ENCODE measurements at regions not wholly inside any gene's neighbourhood (a gene's known extent, or its start where the extent isn't known, plus 50 kb on each side); places are given as distances from the start of the nearest gene placed in this dataset.

DNA sequence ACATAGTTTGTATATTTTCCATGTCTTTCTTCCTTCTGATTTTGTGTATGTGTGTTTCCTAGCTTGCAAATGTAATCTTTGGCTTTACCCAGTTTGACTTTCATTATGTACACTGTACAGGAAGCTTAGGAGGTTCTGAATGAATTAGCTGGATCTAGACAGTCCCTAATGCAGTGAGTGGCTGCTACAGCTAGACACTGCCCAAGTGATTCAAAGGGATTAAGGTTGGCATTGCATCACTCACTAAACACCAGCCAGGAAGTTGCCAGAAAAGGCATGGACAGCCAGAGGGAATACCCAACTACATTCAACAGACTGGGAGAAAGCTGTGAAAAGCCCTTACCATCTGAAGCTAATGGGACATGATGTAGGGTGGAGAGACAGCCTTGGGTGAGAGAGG, 316.0 kb upstream of the MEX3C start:
- in situ Hi-C loops (cut with MboI; ENCODE audit: low sequenced_read_pairs) = no loop called here
- H3K4me1 ChIP-seq = no peaks in the 10 kb centered on the region
- no peak for DNase-seq (ENCODE audit: low spot score in 2 of 2)

DNA sequence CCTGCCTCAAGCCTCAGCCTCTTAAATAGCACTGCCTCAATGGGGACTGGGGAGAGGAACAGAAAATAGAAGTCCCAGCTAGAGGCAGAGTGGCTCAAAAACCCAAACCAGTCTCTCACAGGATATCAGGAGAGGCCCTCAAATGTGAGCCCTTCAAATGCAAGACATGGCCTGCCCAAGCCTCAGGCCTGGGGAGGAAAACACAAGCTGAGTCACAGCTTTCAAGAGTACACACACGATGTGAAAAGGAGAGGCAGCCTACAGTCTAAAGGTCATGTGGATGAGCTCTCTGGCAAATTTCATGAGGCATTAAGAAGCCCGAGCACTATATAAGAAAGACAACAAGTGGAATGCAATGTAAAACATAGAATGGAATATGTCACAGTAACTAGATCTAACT, 316.6 kb upstream of the MEX3C start:
- no peaks in the 10 kb centered on the region for H3K9me3 ChIP-seq
- H3K4me3 ChIP-seq = no peak overlapping the region
- H3K27me3 ChIP-seq (ENCODE audit: low read depth) = no peaks in the 10 kb centered on the region
- H3K4me1 ChIP-seq = no peaks in the 10 kb centered on the region
- H3K36me3 ChIP-seq (replicated peaks) = no peaks in the 10 kb centered on the region
- in situ Hi-C loops (cut with MboI; ENCODE audit: low sequenced_read_pairs) = no loop called here
- no peak for DNase-seq (ENCODE audit: low spot score in 2 of 2)

More for the DNA sequence above, 316.0 kb upstream of the MEX3C start:
- no peak overlapping the region for H3K4me3 ChIP-seq
- no peaks in the 10 kb centered on the region for H3K27me3 ChIP-seq (ENCODE audit: low read depth)
- H3K36me3 ChIP-seq (replicated peaks) = no peaks in the 10 kb centered on the region
- H3K9me3 ChIP-seq = no peaks in the 10 kb centered on the region

- no peaks in the 10 kb centered on the region for H3K4me1 ChIP-seq
- no peak for DNase-seq (ENCODE audit: low spot score in 2 of 2)
- in situ Hi-C loops (cut with MboI; ENCODE audit: low sequenced_read_pairs) = no loop called here
- no peak overlapping the region for H3K4me3 ChIP-seq
- H3K27me3 ChIP-seq (ENCODE audit: low read depth) = no peaks in the 10 kb centered on the region
- no peaks in the 10 kb centered on the region for H3K36me3 ChIP-seq (replicated peaks)
- no peaks in the 10 kb centered on the region for H3K9me3 ChIP-seq
These were observed 319.1 kb upstream of the MEX3C start for GRCh38 chr18:51516478-51517038.

- in situ Hi-C loops (cut with MboI; ENCODE audit: low sequenced_read_pairs) = no loop called here
- no peak for DNase-seq (ENCODE audit: low spot score in 2 of 2)
These were observed 322.1 kb upstream of the MEX3C start for GRCh38 chr18:51519571-51519970.

GRCh38 chr18:51520676-51521180, 323.2 kb upstream of the MEX3C start:
- Histone ChIP-seq H3K4me1 (no peaks in the 10 kb centered on the region), H3K36me3 (replicated peaks) (no peaks in the 10 kb centered on the region), H3K4me3 (no peak overlapping the region), H3K27me3 (ENCODE audit: low read depth) (no peaks in the 10 kb centered on the region), H3K9me3 (no peaks in the 10 kb centered on the region)
- no peak for DNase-seq (ENCODE audit: low spot score in 2 of 2)
- in situ Hi-C loops (cut with MboI; ENCODE audit: low sequenced_read_pairs) = no loop called here

More at GRCh38 chr18:51519571-51519970, 322.1 kb upstream of the MEX3C start:
- no peaks in the 10 kb centered on the region for H3K9me3 ChIP-seq
- H3K27me3 ChIP-seq (ENCODE audit: low read depth) = no peaks in the 10 kb centered on the region
- no peaks in the 10 kb centered on the region for H3K36me3 ChIP-seq (replicated peaks)
- H3K4me3 ChIP-seq = no peak overlapping the region
- no peaks in the 10 kb centered on the region for H3K4me1 ChIP-seq

DNA sequence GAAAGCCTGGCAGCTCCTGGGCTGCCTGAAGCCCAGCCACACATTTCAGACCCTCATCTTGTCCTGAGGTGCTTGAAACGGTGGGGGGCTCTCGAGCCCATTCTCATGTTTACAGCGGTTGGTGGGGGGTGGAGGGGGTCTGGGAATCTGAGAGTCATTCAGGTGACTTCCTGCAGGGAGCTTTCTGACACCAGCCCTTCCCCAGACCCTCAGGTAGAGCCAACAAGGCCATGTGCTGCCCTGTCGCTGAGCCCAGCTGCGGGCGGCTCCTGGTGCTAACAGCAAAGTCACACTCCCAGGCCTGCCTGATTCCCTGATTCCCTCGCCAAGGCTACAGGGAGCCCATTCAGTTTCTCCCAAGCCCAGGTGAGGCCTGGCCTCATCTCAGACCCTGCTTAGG, 324.9 kb upstream of the MEX3C start:
- in situ Hi-C loops (cut with MboI; ENCODE audit: low sequenced_read_pairs) = no loop called here
- no peaks in the 10 kb centered on the region for H3K27me3 ChIP-seq (ENCODE audit: low read depth)
- H3K36me3 ChIP-seq (replicated peaks) = no peaks in the 10 kb centered on the region
- DNase-seq (ENCODE audit: low spot score in 2 of 2) = no peak
- H3K4me1 ChIP-seq = no peaks in the 10 kb centered on the region
- H3K4me3 ChIP-seq = no peak overlapping the region
- no peaks in the 10 kb centered on the region for H3K9me3 ChIP-seq

DNA sequence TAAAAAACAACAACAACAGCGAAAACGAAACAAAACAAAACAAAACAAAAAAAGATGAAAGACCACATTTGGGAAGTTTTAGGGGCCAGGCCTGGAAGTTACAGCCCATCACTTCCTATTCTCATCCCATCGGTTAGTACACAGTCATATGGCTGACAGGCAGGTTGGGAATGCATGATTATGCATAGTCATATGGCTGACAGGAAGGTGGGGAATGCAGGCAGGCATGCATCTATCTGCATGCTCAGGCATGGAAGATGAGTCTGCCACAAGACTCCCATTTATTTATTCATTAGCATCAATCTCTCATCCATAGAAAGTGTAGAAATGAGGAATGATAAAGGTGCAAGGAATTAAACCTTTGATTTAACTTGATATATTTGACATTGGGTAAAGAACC, 325.3 kb upstream of the MEX3C start:
- no peak overlapping the region for H3K4me3 ChIP-seq

DNA sequence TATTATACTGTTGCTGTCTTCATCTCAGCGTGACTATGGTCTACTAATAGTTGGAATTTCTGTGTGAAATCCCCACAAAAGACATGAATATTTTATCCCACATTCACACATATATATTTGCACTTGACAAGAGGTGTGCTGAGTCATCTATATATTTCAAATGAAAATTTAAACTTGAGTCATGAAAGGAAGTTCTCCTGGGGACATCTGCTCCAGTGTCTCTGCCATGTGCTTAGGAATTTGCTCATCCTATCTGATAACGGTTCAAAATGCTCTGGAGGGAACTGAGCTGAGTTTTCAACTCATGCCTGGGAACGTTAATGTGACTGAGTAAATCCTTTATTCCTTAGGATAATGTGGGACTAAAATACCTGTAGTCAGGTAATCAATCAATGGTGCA, 326.2 kb upstream of the MEX3C start:
- H3K4me3 ChIP-seq = no peak overlapping the region
- in situ Hi-C loops (cut with MboI; ENCODE audit: low sequenced_read_pairs) = no loop called here

More for the DNA sequence above, 325.3 kb upstream of the MEX3C start:
- Histone ChIP-seq H3K27me3 (ENCODE audit: low read depth) (no peaks in the 10 kb centered on the region), H3K4me1 (no peaks in the 10 kb centered on the region), H3K36me3 (replicated peaks) (no peaks in the 10 kb centered on the region), H3K9me3 (no peaks in the 10 kb centered on the region)
- no peak for DNase-seq (ENCODE audit: low spot score in 2 of 2)
- in situ Hi-C loops (cut with MboI; ENCODE audit: low sequenced_read_pairs) = no loop called here

GRCh38 chr18:51525453-51526225, 328.2 kb upstream of the MEX3C start:
- Histone ChIP-seq H3K4me3 (no peak overlapping the region), H3K9me3 (no peaks in the 10 kb centered on the region), H3K4me1 (no peaks in the 10 kb centered on the region), H3K36me3 (replicated peaks) (no peaks in the 10 kb centered on the region), H3K27me3 (ENCODE audit: low read depth) (no peaks in the 10 kb centered on the region)
- in situ Hi-C loops (cut with MboI; ENCODE audit: low sequenced_read_pairs) = no loop called here
- DNase-seq (ENCODE audit: low spot score in 2 of 2) = no peak

More for the DNA sequence above, 326.2 kb upstream of the MEX3C start:
- H3K4me1 ChIP-seq = no peaks in the 10 kb centered on the region
- no peak for DNase-seq (ENCODE audit: low spot score in 2 of 2)
- no peaks in the 10 kb centered on the region for H3K36me3 ChIP-seq (replicated peaks)
- H3K27me3 ChIP-seq (ENCODE audit: low read depth) = no peaks in the 10 kb centered on the region
- no peaks in the 10 kb centered on the region for H3K9me3 ChIP-seq

GRCh38 chr18:51527826-51528225, 330.3 kb upstream of the MEX3C start:
- Histone ChIP-seq H3K36me3 (replicated peaks) (no peaks in the 10 kb centered on the region), H3K4me1 (no peaks in the 10 kb centered on the region), H3K27me3 (ENCODE audit: low read depth) (no peaks in the 10 kb centered on the region), H3K4me3 (no peak overlapping the region), H3K9me3 (no peaks in the 10 kb centered on the region)
- DNase-seq (ENCODE audit: low spot score in 2 of 2) = no peak
- in situ Hi-C loops (cut with MboI; ENCODE audit: low sequenced_read_pairs) = no loop called here

DNA sequence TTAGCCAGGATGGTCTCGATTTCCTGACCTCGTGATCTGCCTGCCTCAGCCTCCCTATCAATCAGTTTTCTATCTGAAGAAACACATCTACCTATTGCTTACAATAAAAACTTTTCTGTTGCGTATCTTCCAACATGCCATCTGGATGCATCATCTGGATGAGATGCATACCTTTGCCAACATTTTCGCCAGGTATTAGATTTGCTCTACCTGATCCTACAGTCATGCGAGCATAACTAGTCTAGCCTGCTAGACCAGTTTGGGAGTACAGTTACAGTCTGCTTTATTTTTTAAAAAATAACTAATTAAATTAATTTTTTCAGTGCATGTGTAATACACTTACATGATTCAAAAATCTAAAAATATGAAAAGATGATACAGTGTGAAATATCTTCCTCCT, 334.0 kb upstream of the MEX3C start:
- Histone ChIP-seq H3K4me3 (no peak overlapping the region), H3K36me3 (replicated peaks) (no peaks in the 10 kb centered on the region), H3K4me1 (no peaks in the 10 kb centered on the region), H3K27me3 (ENCODE audit: low read depth) (no peaks in the 10 kb centered on the region), H3K9me3 (no peaks in the 10 kb centered on the region)
- no peak for DNase-seq (ENCODE audit: low spot score in 2 of 2)
- in situ Hi-C loops (cut with MboI; ENCODE audit: low sequenced_read_pairs) = no loop called here

- peak in 1 of 2 experiments; percentile 9 for DNase-seq (ENCODE audit: low spot score in 2 of 2)
- no peaks in the 10 kb centered on the region for H3K27me3 ChIP-seq (ENCODE audit: low read depth)
- no peak overlapping the region for H3K4me3 ChIP-seq
- in situ Hi-C loops (cut with MboI; ENCODE audit: low sequenced_read_pairs) = no loop called here
- H3K4me1 ChIP-seq = no peaks in the 10 kb centered on the region
- H3K36me3 ChIP-seq (replicated peaks) = no peaks in the 10 kb centered on the region
- no peaks in the 10 kb centered on the region for H3K9me3 ChIP-seq
These were observed 340.0 kb upstream of the MEX3C start for GRCh38 chr18:51537487-51537886.

- no peaks in the 10 kb centered on the region for H3K27me3 ChIP-seq (ENCODE audit: low read depth)
- no peaks in the 10 kb centered on the region for H3K4me1 ChIP-seq
- no peak for DNase-seq (ENCODE audit: low spot score in 2 of 2)
- H3K36me3 ChIP-seq (replicated peaks) = no peaks in the 10 kb centered on the region
- H3K4me3 ChIP-seq = no peak overlapping the region
- in situ Hi-C loops (cut with MboI; ENCODE audit: low sequenced_read_pairs) = no loop called here
- H3K9me3 ChIP-seq = no peaks in the 10 kb centered on the region
These were observed 343.1 kb upstream of the MEX3C start for GRCh38 chr18:51540562-51540961.

DNA sequence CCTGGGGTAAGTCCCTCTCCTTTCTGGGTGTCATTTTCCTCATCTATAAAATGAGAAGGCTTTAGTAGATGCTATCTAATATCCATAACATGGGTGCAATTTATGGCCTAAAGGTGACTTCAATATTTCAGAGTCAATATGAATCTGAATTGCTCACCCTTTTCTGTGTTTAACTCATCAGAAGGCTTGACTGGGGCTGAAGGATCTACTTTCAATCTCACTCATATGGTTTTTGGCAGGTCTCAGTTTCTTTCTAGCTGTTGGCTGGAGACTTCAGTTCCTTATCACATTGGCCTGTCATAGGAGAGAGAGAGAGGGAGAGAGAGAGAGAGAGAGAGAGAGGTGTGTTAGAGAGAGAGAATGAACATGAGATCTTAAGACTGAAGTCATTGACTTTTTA, 343.7 kb upstream of the MEX3C start:
- Histone ChIP-seq H3K36me3 (replicated peaks) (no peaks in the 10 kb centered on the region), H3K27me3 (ENCODE audit: low read depth) (no peaks in the 10 kb centered on the region), H3K4me1 (no peaks in the 10 kb centered on the region), H3K4me3 (no peak overlapping the region), H3K9me3 (no peaks in the 10 kb centered on the region)
- DNase-seq (ENCODE audit: low spot score in 2 of 2) = no peak
- in situ Hi-C loops (cut with MboI; ENCODE audit: low sequenced_read_pairs) = no loop called here

Measured in HAP-1 (cell line).